PC-9 (cell line): ENCODE measurements at regions not wholly inside any gene's neighbourhood (a gene's known extent, or its start where the extent isn't known, plus 50 kb on each side); places are given as distances from the start of the nearest gene placed in this dataset.

Experiments used
- BruUV-seq: library from RNA; stranded (reverse); fragments of 400-500 nt; replicated peaks from 2 replicates; lab custom pipeline; 2021; lab: Mats Ljungman, UMichigan
- CTCF ChIA-PET: fragments of 300-600 bp; sonication (Branson Sonifier 250); formaldehyde crosslinking; loops from one replicate; lab custom pipeline; 2022; ENCODE audit warnings: antibody characterized with exemption; lab: Charles Lee
- POLR2A ChIA-PET: fragments of 300-600 bp; sonication (Branson Sonifier 250); formaldehyde crosslinking; loops from one replicate; lab custom pipeline; 2022; ENCODE audit warnings: antibody characterized with exemption; ENCODE audit not compliant: unreplicated experiment; lab: Charles Lee
- DNase-seq, 2 experiments: peaks; one replicate each; pipeline versions ENCODE4 v3.0.0 to v3.0.0-alpha.2; 2015 to 2022; ENCODE audit warnings: mixed read lengths in 1 of 2
- H2AFZ ChIP-seq: fragments of 200-600 bp; sonication (generic); 2 replicates; pipeline ENCODE4 v1.8.1; 2017; ENCODE audit warnings: antibody characterized with exemption
- H3F3A ChIP-seq: fragments of 200-600 bp; sonication (generic); 2 replicates; pipeline ENCODE4 v1.8.1; 2017; ENCODE audit warnings: antibody characterized with exemption, mild to moderate bottlenecking, low read depth; ENCODE audit not compliant: insufficient read depth
- H3K27ac ChIP-seq: fragments of 200-600 bp; sonication (generic); 2 replicates; pipeline ENCODE4 v1.6.1; 2016; ENCODE audit warnings: mixed run types
- H3K27me3 ChIP-seq: fragments of 200-600 bp; sonication (generic); 2 replicates; pipeline ENCODE4 v1.6.1; 2016; ENCODE audit warnings: low read depth, mixed run types; ENCODE audit not compliant: insufficient read depth
- H3K36me3 ChIP-seq: fragments of 200-600 bp; sonication (generic); 2 replicates; pipeline ENCODE4 v1.6.1; 2016; ENCODE audit warnings: low read depth, mixed run types
- H3K4me1 ChIP-seq: fragments of 200-600 bp; sonication (generic); replicated peaks from 2 replicates; pipeline ENCODE4 v1.6.1; 2016; ENCODE audit warnings: mixed run types; ENCODE audit not compliant: insufficient read depth
- H3K4me2 ChIP-seq: fragments of 200-600 bp; sonication (generic); 2 replicates; pipeline ENCODE4 v1.6.1; 2017; ENCODE audit warnings: mixed run types
- H3K4me3 ChIP-seq: fragments of 200-600 bp; sonication (generic); 2 replicates; pipeline ENCODE4 v1.6.1; 2016; ENCODE audit warnings: mixed run types
- H3K79me2 ChIP-seq: fragments of 200-600 bp; sonication (generic); 2 replicates; pipeline ENCODE4 v1.6.1; 2017; ENCODE audit warnings: low read depth, mixed run types
- H3K9me2 ChIP-seq: fragments of 200-600 bp; sonication (generic); 2 replicates; pipeline ENCODE4 v1.8.1; 2017; ENCODE audit warnings: mild to moderate bottlenecking; ENCODE audit not compliant: insufficient read depth
- H3K9me3 ChIP-seq: fragments of 200-600 bp; sonication (generic); 2 replicates; pipeline ENCODE4 v1.8.1; 2016; ENCODE audit warnings: low read depth; ENCODE audit not compliant: insufficient read depth
- H4K20me1 ChIP-seq: fragments of 200-600 bp; sonication (generic); 2 replicates; pipeline ENCODE4 v1.8.1; 2017; ENCODE audit not compliant: insufficient read depth
- EZH2 ChIP-seq: fragments of 200-600 bp; sonication (generic); IDR thresholded peaks from 2 replicates; pipeline ENCODE4 v1.8.0; 2017; ENCODE audit warnings: antibody characterized with exemption, low read depth
- intact Hi-C: fragments of 100-400 bp; cut with micrococcal nuclease; formaldehyde crosslinking; loops from one replicate; pipeline ENCODE4 v1.10.0; 2022; ENCODE audit not compliant: unreplicated experiment
- TF ChIP-seq, protein P1 (sequence below): fragments of 200-600 bp; sonication (generic); conservative IDR thresholded peaks from 2 replicates; pipeline ENCODE4 v1.6.1; 2017; ENCODE audit warnings: mixed run types, antibody characterized with exemption, mild to moderate bottlenecking, moderate library complexity

GRCh38 chr3:189519458-189519857, 111.7 kb upstream of the TP63 start:
- BruUV-seq = no TSS peak
- H3K4me2 ChIP-seq = no peak overlapping the region
- H3K27ac ChIP-seq = no peak overlapping the region
- H3K4me1 ChIP-seq = no peaks in the 10 kb centered on the region
- H4K20me1 ChIP-seq = no peaks in the 10 kb centered on the region
- intact Hi-C loops = no loop called here
- H3K4me3 ChIP-seq = no peak overlapping the region
- no peaks in the 10 kb centered on the region for H3F3A ChIP-seq
- DNase-seq = no peak
- no peaks in the 10 kb centered on the region for H3K9me2 ChIP-seq
- CTCF ChIA-PET = no interaction called here
- POLR2A ChIA-PET = no interaction called here
- 0 out of 2 replicates have a peak, but pooled peaks cover 9% of the 10 kb centered on the region for H3K36me3 ChIP-seq
- no peak for TF ChIP-seq EZH2
- TF ChIP-seq, protein P1, sequence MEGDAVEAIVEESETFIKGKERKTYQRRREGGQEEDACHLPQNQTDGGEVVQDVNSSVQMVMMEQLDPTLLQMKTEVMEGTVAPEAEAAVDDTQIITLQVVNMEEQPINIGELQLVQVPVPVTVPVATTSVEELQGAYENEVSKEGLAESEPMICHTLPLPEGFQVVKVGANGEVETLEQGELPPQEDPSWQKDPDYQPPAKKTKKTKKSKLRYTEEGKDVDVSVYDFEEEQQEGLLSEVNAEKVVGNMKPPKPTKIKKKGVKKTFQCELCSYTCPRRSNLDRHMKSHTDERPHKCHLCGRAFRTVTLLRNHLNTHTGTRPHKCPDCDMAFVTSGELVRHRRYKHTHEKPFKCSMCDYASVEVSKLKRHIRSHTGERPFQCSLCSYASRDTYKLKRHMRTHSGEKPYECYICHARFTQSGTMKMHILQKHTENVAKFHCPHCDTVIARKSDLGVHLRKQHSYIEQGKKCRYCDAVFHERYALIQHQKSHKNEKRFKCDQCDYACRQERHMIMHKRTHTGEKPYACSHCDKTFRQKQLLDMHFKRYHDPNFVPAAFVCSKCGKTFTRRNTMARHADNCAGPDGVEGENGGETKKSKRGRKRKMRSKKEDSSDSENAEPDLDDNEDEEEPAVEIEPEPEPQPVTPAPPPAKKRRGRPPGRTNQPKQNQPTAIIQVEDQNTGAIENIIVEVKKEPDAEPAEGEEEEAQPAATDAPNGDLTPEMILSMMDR = no peak
- no peak overlapping the region for H2AFZ ChIP-seq
- H3K79me2 ChIP-seq = no peaks in the 10 kb centered on the region
- H3K9me3 ChIP-seq = peaks cover 32% of the 10 kb centered on the region
- H3K27me3 ChIP-seq = no peaks in the 10 kb centered on the region

GRCh38 chr3:189529468-189529867, 101.7 kb upstream of the TP63 start:
- DNase-seq = no peak

DNA sequence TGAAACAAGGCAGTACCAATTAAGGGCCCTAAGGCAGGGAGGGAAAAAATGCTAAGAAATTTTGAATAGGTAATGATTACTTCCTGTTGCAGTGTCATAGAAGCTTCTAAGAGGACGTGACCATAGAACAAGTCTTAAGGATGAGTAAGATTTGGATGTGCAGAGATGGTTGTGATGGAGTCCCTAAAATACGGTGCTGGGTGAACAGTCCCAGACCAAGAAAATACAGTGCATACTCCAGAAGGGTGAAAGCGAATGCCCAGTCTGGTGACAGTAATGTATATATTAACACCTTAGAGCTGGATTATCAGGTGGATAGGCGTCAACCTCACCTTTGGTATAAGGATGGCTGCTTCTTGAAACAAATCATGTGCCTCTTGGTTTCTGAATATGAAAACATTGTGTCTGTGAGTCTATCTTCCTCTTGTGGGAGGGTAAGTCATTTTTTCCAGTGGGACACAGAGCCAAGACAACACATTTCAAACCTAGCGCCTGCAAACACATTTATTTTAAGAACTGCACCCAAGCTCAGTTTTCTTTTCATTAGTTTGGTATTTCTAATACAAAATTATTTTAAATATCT, 101.2 kb upstream of the TP63 start:
- Histone ChIP-seq H3K4me3 (no peak overlapping the region), H3K9me3 (peaks cover 22% of the 10 kb centered on the region), H3K36me3 (no peaks in the 10 kb centered on the region), H3F3A (no peaks in the 10 kb centered on the region), H3K9me2 (no peaks in the 10 kb centered on the region), H2AFZ (no peak overlapping the region), H3K27me3 (no peaks in the 10 kb centered on the region), H3K27ac (no peak overlapping the region), H3K4me1 (no peaks in the 10 kb centered on the region), H4K20me1 (no peaks in the 10 kb centered on the region), H3K4me2 (no peak overlapping the region), H3K79me2 (no peaks in the 10 kb centered on the region)
- intact Hi-C loops = no loop called here
- no TSS peak for BruUV-seq
- no peak for DNase-seq
- TF ChIP-seq, protein P1 = no peak
- TF ChIP-seq EZH2 = no peak
- ChIA-PET POLR2A (no interaction called here), CTCF (no interaction called here)

More at GRCh38 chr3:189529468-189529867, 101.7 kb upstream of the TP63 start:
- Histone ChIP-seq H3K4me3 (no peak overlapping the region), H3K27ac (no peak overlapping the region), H3K4me1 (no peaks in the 10 kb centered on the region), H3K9me3 (peaks cover 26% of the 10 kb centered on the region), H2AFZ (no peak overlapping the region), H3F3A (no peaks in the 10 kb centered on the region), H3K27me3 (no peaks in the 10 kb centered on the region), H4K20me1 (no peaks in the 10 kb centered on the region), H3K36me3 (no peaks in the 10 kb centered on the region), H3K79me2 (no peaks in the 10 kb centered on the region), H3K4me2 (no peak overlapping the region), H3K9me2 (no peaks in the 10 kb centered on the region)
- ChIA-PET POLR2A (interaction anchor here (0.6 kb wide), 2 partner anchors 181 to 268 kb away, joined by 3 to 4 read pairs; no protein-coding TSS in a partner anchor), CTCF (no interaction called here)
- BruUV-seq = no TSS peak
- intact Hi-C loops = no loop called here
- TF ChIP-seq, protein P1 = no peak
- TF ChIP-seq EZH2 = no peak
